ENCODE measurements at regions not wholly inside any gene's neighbourhood (a gene's known extent, or its start where the extent isn't known, plus 50 kb on each side); places are given as distances from the start of the nearest gene placed in this dataset.

- DNase-seq (no peak), ATAC-seq (no peak)
- intact Hi-C loops (cut with DNase I): loop anchor here in 1 of 10 donors (5.0 kb wide), 1 partner anchor 69 kb away; no protein-coding TSS in a partner anchor
- H3K4me3 ChIP-seq: no peak overlapping the region
- H3K9me3 ChIP-seq: no peaks in the 10 kb centered on the region
- no peak overlapping the region for H3K27ac ChIP-seq
- WGBS, 4 donors: 69 to 75% (median 73%) methylated on average over 3 of the region's 3 CpGs
- H3K27me3 ChIP-seq: peaks cover 0 to 19% (median 5%) of the 10 kb centered on the region in 9 donors
- no peaks in the 10 kb centered on the region for H3K36me3 ChIP-seq
- no peaks in the 10 kb centered on the region for H3K4me1 ChIP-seq
- TF ChIP-seq, protein P1, sequence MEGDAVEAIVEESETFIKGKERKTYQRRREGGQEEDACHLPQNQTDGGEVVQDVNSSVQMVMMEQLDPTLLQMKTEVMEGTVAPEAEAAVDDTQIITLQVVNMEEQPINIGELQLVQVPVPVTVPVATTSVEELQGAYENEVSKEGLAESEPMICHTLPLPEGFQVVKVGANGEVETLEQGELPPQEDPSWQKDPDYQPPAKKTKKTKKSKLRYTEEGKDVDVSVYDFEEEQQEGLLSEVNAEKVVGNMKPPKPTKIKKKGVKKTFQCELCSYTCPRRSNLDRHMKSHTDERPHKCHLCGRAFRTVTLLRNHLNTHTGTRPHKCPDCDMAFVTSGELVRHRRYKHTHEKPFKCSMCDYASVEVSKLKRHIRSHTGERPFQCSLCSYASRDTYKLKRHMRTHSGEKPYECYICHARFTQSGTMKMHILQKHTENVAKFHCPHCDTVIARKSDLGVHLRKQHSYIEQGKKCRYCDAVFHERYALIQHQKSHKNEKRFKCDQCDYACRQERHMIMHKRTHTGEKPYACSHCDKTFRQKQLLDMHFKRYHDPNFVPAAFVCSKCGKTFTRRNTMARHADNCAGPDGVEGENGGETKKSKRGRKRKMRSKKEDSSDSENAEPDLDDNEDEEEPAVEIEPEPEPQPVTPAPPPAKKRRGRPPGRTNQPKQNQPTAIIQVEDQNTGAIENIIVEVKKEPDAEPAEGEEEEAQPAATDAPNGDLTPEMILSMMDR (IDR thresholded peaks at IDR 0.05): no peak
- TF ChIP-seq POLR2A (IDR thresholded peaks at IDR 0.05): no peak
These were observed 107.0 kb downstream of the KCNF1 start for GRCh38 chr2:11018651-11019185.

GRCh38 chr2:11019614-11020013, 107.9 kb downstream of the KCNF1 start:
- no peak for ATAC-seq
- 73 to 89% (median 87%) methylated on average over 2 of the region's 2 CpGs for WGBS, 4 donors
- intact Hi-C loops (cut with DNase I): loop anchor here in 1 of 10 donors (5.0 kb wide), 1 partner anchor 68 kb away; no protein-coding TSS in a partner anchor
- TF ChIP-seq, protein P1 (IDR thresholded peaks at IDR 0.05): no peak
- TF ChIP-seq POLR2A (IDR thresholded peaks at IDR 0.05): no peak
- no peaks in the 10 kb centered on the region for H3K4me1 ChIP-seq
- H3K36me3 ChIP-seq: no peaks in the 10 kb centered on the region
- no peak for DNase-seq
- H3K9me3 ChIP-seq: no peaks in the 10 kb centered on the region
- no peak overlapping the region for H3K4me3 ChIP-seq
- peaks cover 0 to 19% (median 5%) of the 10 kb centered on the region in 9 donors for H3K27me3 ChIP-seq
- no peak overlapping the region for H3K27ac ChIP-seq

DNA sequence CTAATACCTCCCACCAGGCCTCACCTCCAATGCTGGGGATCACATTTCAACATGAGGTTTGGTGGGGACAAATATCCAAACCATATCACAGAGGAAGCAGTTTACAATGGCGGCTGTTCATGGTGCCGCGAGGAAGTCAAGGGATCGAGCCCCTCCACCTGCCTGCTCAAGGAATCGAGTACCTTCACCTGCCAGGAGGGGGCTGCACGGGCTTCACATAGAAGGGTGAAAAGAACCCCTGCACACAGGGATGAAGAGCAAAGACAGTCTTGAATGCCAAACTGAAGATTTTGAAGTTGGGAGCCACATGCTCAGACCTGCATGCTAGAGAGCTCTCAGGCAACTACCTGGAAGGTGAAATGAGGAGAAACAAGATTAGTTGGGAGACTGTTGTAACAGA, 110.3 kb downstream of the KCNF1 start:
- no peaks in the 10 kb centered on the region for H3K4me1 ChIP-seq
- TF ChIP-seq, protein P1 (IDR thresholded peaks at IDR 0.05): no peak
- no peak for TF ChIP-seq POLR2A (IDR thresholded peaks at IDR 0.05)
- no peak overlapping the region for H3K4me3 ChIP-seq
- H3K27me3 ChIP-seq: peaks cover 0 to 14% (median 3%) of the 10 kb centered on the region in 9 donors
- intact Hi-C loops (cut with DNase I): no loop called here
- no peak for ATAC-seq
- 86 to 91% (median 89%) methylated on average over 6 of the region's 6 CpGs for WGBS, 4 donors
- H3K9me3 ChIP-seq: no peaks in the 10 kb centered on the region
- H3K36me3 ChIP-seq: no peaks in the 10 kb centered on the region
- DNase-seq: no peak
- no peak overlapping the region for H3K27ac ChIP-seq

- Histone ChIP-seq H3K27ac (no peak overlapping the region), H3K36me3 (no peaks in the 10 kb centered on the region), H3K9me3 (no peaks in the 10 kb centered on the region), H3K4me1 (no peaks in the 10 kb centered on the region), H3K4me3 (no peak overlapping the region), H3K27me3 (peaks cover 0 to 14% (median 3%) of the 10 kb centered on the region in 9 donors)
- WGBS, 4 donors: 81 to 85% (median 83%) methylated on average over 9 to 12 of the region's 12 CpGs
- ATAC-seq: no peak
- intact Hi-C loops (cut with DNase I): no loop called here
- DNase-seq: no peak
- TF ChIP-seq, protein P1 (IDR thresholded peaks at IDR 0.05): no peak
- no peak for TF ChIP-seq POLR2A (IDR thresholded peaks at IDR 0.05)
These were observed 111.0 kb downstream of the KCNF1 start for GRCh38 chr2:11022591-11023273.

Measured in heart left ventricle (tissue), 16 donors.